SK-N-MC (cell line): ENCODE measurements at regions not wholly inside any gene's neighbourhood (a gene's known extent, or its start where the extent isn't known, plus 50 kb on each side); places are given as distances from the start of the nearest gene placed in this dataset.

ENCODE experiments used
- EZH2 ChIP-seq: fragments of 200-600 bp; sonication (generic); IDR thresholded peaks from one replicate; pipeline ENCODE4 v1.6.1; 2017; ENCODE audit warnings: antibody characterized with exemption
- FOXP2 ChIP-seq: optimal IDR thresholded peaks from 2 replicates; pipeline ENCODE3; 2011; ENCODE audit warnings: mild to moderate bottlenecking, moderate library complexity; ENCODE audit not compliant: insufficient read depth; ENCODE audit errors: extremely low read length, control extremely low read depth
- POLR2AphosphoS5 ChIP-seq: IDR thresholded peaks from 2 replicates; pipeline ENCODE4 v1.6.1; 2012; ENCODE audit warnings: mild to moderate bottlenecking, low read depth, low read length, borderline replicate concordance

- TF ChIP-seq POLR2AphosphoS5 (no peak), EZH2 (no peak), FOXP2 (no peak)
Measured at GRCh38 chr2:7102826-7103225, 185.6 kb downstream of the RNF144A start.
